A673 (cell line): ENCODE measurements at regions not wholly inside any gene's neighbourhood (a gene's known extent, or its start where the extent isn't known, plus 50 kb on each side); places are given as distances from the start of the nearest gene placed in this dataset.

Experiments
- BruUV-seq: library from RNA; stranded (reverse); fragments of 400-500 nt; replicated peaks from 2 replicates; lab custom pipeline; 2021; lab: Mats Ljungman, UMichigan
- CTCF ChIA-PET: fragments of 300-600 bp; sonication (Branson Sonifier 250); formaldehyde crosslinking; loops from one replicate; lab custom pipeline; 2022; ENCODE audit warnings: antibody characterized with exemption; lab: Charles Lee
- POLR2A ChIA-PET: fragments of 300-600 bp; sonication (Branson Sonifier 250); formaldehyde crosslinking; loops from one replicate; lab custom pipeline; 2022; ENCODE audit warnings: antibody characterized with exemption; ENCODE audit not compliant: low non-redundant PET; lab: Charles Lee
- DNase-seq: peaks from one replicate; pipeline ENCODE4 v3.0.0-alpha.2; 2015; ENCODE audit warnings: low spot score
- H3K27ac ChIP-seq: fragments of 200-600 bp; sonication (generic); 2 replicates; pipeline ENCODE4 v1.5.1; 2016; ENCODE audit warnings: mixed run types, low read depth, mild to moderate bottlenecking, mixed read lengths, antibody characterized with exemption, low read length; ENCODE audit not compliant: poor library complexity, severe bottlenecking
- H3K27me3 ChIP-seq: fragments of 200-600 bp; sonication (generic); replicated peaks from 2 replicates; pipeline ENCODE4 v1.6.1; 2017; ENCODE audit warnings: mixed run types, low read depth, mild to moderate bottlenecking, mixed read lengths, antibody characterized with exemption, low read length; ENCODE audit not compliant: insufficient read depth, poor library complexity
- H3K36me3 ChIP-seq: fragments of 200-600 bp; sonication (generic); 2 replicates; pipeline ENCODE4 v1.6.1; 2016; ENCODE audit warnings: mixed run types, mild to moderate bottlenecking, mixed read lengths, antibody characterized with exemption, low read length; ENCODE audit not compliant: insufficient read depth, poor library complexity, severe bottlenecking
- H3K4me1 ChIP-seq: fragments of 200-600 bp; sonication (generic); 2 replicates; pipeline ENCODE4 v1.6.1; 2017; ENCODE audit warnings: mixed run types, mild to moderate bottlenecking, mixed read lengths, antibody characterized with exemption, low read length; ENCODE audit not compliant: insufficient read depth, poor library complexity, severe bottlenecking
- H3K4me3 ChIP-seq: fragments of 200-600 bp; sonication (generic); 2 replicates; pipeline ENCODE4 v1.5.1; 2016; ENCODE audit warnings: low read depth, mixed run types, mild to moderate bottlenecking, mixed read lengths, low read length; ENCODE audit not compliant: poor library complexity, severe bottlenecking
- H3K9me3 ChIP-seq: fragments of 200-600 bp; sonication (generic); 2 replicates; pipeline ENCODE4 v1.6.1; 2016; ENCODE audit warnings: mixed run types, low read depth, mild to moderate bottlenecking, mixed read lengths, antibody characterized with exemption, low read length; ENCODE audit not compliant: poor library complexity, severe bottlenecking
- CTCF ChIP-seq: fragments of 300-800, 200-600 bp; sonication (generic); conservative IDR thresholded peaks from 2 replicates; pipeline ENCODE4 v1.5.1; 2017; ENCODE audit warnings: low read depth, mild to moderate bottlenecking, antibody characterized with exemption, low read length, moderate library complexity, mixed read lengths
- EZH2 ChIP-seq: fragments of 200-600 bp; sonication (generic); IDR thresholded peaks from 2 replicates; pipeline ENCODE4 v1.6.1; 2017; ENCODE audit warnings: borderline replicate concordance, low read depth, mild to moderate bottlenecking, mixed read lengths, antibody characterized with exemption, low read length; ENCODE audit not compliant: poor library complexity, severe bottlenecking
- intact Hi-C: fragments of 100-400 bp; cut with micrococcal nuclease; formaldehyde crosslinking; loops from one replicate; pipeline ENCODE4 v1.10.0; 2022; ENCODE audit not compliant: unreplicated experiment

GRCh38 chr6:104306211-104306610 is 553.5 kb downstream of the HACE1 start:
- CTCF ChIA-PET = no interaction called here
- H3K36me3 ChIP-seq = no peaks in the 10 kb centered on the region
- peaks cover 5% of the 10 kb centered on the region for H3K27me3 ChIP-seq
- no peaks in the 10 kb centered on the region for H3K9me3 ChIP-seq
- no peak overlapping the region for H3K27ac ChIP-seq
- no TSS peak for BruUV-seq
- no peak for DNase-seq
- POLR2A ChIA-PET = no interaction called here
- intact Hi-C loops = no loop called here
- H3K4me1 ChIP-seq = no peaks in the 10 kb centered on the region
- TF ChIP-seq CTCF (no peak), EZH2 (no peak)
- H3K4me3 ChIP-seq = no peak overlapping the region

- no TSS peak for BruUV-seq
- no peaks in the 10 kb centered on the region for H3K4me1 ChIP-seq
- no peaks in the 10 kb centered on the region for H3K9me3 ChIP-seq
- peaks cover 5% of the 10 kb centered on the region for H3K27me3 ChIP-seq
- POLR2A ChIA-PET = no interaction called here
- H3K36me3 ChIP-seq = no peaks in the 10 kb centered on the region
- CTCF ChIA-PET = no interaction called here
- no peak for DNase-seq
- H3K27ac ChIP-seq = no peak overlapping the region
- TF ChIP-seq CTCF = no peak
- TF ChIP-seq EZH2 = no peak
- no peak overlapping the region for H3K4me3 ChIP-seq
- intact Hi-C loops = no loop called here
These were observed 554.5 kb downstream of the HACE1 start for GRCh38 chr6:104305206-104305605.

DNA sequence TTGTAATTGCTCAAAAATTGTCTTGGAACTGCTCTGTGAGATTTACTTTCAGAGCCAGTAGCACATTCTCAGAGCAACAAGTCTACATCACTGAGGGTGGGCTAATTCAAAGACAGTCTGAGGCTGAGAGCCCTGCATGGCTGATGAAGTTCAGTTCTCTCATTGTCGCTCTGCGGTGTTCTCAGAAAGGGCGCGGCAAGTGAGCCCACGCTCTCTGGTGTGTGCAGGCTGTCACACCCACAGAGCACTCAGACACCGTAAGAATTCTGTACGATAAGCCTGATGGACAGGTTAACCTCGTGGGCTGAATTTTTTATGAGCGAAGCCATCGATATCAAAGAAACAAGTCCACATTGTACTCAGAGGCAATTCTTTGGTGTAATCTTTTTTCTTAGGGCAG is 557.8 kb downstream of the HACE1 start:
- CTCF ChIA-PET = no interaction called here
- no peak for TF ChIP-seq CTCF
- TF ChIP-seq EZH2 = no peak
- no peak overlapping the region for H3K27ac ChIP-seq
- intact Hi-C loops = no loop called here
- H3K27me3 ChIP-seq = peaks cover 5% of the 10 kb centered on the region
- H3K9me3 ChIP-seq = no peaks in the 10 kb centered on the region
- no peaks in the 10 kb centered on the region for H3K4me1 ChIP-seq
- H3K4me3 ChIP-seq = no peak overlapping the region
- POLR2A ChIA-PET = no interaction called here
- no TSS peak for BruUV-seq
- H3K36me3 ChIP-seq = no peaks in the 10 kb centered on the region
- no peak for DNase-seq
